Hypothalamus (tissue), 51 donors: ENCODE measurements at regions not wholly inside any gene's neighbourhood (a gene's known extent, or its start where the extent isn't known, plus 50 kb on each side); places are given as distances from the start of the nearest gene placed in this dataset.
"Not testable (repeated sequence)": the region's sequence is repeated elsewhere in the genome, so short reads cannot be mapped to it uniquely, and the experiment has no call there.

Experiments
- DNase-seq, 51 donors: peaks; one replicate each; lab custom pipeline; 2025; lab: John Stamatoyannopoulos, UW

DNA sequence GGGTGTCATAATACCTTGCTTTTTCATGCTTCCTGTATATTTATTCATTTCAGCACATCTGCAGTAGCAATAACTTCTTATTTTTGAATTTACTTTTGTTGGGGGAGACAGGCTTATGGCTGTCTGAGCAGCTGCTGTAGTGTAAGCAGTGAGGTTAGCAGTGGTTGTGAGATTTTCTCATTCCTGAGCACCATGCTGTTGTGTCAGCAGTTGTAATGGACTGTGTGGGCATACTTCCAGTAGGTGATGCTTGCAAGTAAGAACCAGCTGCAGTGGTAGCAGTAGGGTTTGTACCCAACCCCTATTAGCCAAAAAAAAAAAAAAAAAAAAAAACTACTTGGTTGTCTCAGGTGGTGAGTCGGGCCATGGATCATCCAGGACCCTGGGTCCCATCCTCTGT lies 311.6 kb downstream of the NUF2 start:
- DNase-seq: no peak

DNA sequence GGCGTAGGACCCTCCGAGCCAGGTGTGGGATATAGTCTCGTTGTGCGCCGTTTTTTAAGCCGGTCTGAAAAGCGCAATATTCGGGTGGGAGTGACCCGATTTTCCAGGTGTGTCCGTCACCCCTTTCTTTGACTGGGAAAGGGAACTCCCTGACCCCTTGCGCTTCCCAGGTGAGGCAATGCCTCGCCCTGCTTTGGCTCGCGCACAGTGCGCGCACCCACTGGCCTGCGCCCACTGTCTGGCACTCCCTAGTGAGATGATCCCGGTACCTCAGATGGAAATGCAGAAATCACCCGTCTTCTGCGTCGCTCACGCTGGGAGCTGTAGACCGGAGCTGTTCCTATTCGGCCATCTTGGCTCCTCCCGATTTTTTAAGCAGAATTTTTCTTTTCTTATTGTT lies 323.9 kb downstream of the NUF2 start:
- DNase-seq: not testable (repeated sequence)

- DNase-seq: no peak
These were observed 328.9 kb downstream of the NUF2 start for GRCh38 chr1:163650624-163651023.

- no peak for DNase-seq
These were observed 330.7 kb downstream of the NUF2 start for GRCh38 chr1:163652441-163652840.

- DNase-seq: no peak
These were observed 333.8 kb downstream of the NUF2 start for GRCh38 chr1:163655565-163655964.

DNA sequence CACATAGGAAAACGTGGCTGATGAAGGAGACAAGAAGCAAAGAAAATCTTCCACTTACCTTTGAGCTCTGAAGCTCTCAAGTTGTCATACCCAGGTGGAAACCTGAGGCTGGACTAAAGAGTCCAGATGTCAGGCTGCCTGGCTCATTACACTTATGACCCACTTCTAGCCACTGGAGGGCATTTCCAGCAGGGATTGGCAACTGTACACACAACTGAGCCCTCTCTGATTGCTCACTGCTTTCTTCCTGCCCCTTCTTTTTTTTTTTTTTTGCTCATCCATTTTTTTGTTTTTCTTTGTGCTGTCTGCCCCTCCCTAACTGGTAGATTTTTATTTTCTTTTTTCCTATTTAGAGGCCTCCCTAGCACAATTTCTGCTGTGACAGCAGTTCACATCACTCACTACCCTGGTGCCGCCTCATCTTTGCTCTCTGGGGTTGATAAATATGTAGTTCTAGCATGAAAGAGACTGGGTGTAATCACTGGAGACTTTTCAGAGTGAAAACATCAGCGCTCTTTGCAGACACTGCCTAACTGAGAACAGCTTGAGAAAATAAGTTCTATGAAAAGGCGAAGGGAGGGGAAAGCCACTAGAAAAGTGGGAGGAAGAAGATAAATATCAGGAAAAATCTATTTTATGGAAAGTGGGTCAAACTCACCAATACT lies 334.5 kb downstream of the NUF2 start:
- DNase-seq: no peak

DNA sequence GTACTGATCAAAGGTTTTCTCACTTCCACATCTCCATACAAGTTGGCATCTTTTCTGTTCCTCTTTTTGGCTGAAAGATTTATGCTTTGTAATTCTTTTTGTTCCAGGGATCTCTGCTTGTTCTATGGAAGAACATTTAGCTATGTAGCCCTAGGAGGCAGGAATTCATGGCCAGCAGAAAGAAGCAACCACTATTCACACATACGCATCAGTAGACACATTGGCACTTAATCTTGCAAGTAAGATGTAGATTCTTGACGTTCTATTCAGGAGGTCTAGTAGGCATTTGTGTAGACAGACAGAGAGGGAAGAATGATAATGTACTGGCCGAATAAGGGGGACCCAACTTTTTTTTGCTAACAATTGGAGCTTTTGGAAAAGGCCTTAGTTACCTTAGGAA lies 336.0 kb downstream of the NUF2 start:
- no peak for DNase-seq

DNA sequence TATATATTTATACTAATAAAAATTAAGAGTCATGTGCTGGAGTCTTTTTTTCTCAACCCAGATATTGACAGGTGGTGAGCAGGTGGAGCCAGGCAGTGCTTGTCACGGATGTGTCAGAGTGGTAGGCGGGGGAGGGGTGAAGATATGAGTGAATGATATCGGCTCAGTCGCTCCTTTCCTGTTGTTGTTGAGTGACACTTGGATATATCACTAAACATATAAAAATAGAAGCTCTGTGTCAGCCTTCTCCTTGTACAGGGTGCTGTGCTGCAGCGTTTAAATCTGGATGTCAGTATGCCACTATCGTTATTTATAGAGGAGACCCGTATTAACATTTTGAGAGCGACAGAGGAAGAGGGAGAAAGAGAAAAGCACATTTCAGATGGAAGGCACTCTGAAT lies 339.6 kb downstream of the NUF2 start:
- peak in 1 of 51 donors; percentile 4 for DNase-seq

DNA sequence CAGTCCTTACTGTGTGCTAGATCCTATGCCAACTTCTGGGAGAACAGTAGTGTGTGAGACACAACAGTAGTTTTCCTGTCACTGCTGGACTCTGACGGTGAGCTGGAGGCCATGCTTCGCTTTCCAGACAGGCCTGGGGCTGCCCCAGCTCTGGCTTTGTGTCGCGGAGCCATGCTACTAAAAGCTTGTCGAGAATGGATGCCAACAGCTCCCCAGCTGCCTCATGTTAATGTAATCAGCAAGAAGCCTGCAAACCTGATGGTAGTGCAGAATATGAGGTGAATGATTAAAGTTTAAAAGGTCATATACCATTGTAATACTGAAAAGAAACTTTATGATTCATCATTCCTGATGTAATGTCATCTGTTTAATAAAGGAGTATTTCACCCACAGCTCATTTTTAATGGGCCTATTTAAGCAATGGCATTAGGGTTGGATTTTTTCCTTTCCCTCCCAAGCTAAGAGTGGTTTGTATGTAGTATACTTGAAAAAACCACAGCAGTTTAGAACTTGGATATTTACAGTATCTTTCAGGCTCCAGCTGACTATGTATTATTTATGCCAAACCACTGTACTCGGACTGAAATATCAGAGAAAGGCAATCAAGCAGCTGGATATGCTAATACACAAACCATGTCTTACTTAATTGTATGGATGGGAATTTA lies 343.0 kb downstream of the NUF2 start:
- no peak for DNase-seq

- no peak for DNase-seq
These were observed 346.7 kb downstream of the NUF2 start for GRCh38 chr1:163668472-163668871.

DNA sequence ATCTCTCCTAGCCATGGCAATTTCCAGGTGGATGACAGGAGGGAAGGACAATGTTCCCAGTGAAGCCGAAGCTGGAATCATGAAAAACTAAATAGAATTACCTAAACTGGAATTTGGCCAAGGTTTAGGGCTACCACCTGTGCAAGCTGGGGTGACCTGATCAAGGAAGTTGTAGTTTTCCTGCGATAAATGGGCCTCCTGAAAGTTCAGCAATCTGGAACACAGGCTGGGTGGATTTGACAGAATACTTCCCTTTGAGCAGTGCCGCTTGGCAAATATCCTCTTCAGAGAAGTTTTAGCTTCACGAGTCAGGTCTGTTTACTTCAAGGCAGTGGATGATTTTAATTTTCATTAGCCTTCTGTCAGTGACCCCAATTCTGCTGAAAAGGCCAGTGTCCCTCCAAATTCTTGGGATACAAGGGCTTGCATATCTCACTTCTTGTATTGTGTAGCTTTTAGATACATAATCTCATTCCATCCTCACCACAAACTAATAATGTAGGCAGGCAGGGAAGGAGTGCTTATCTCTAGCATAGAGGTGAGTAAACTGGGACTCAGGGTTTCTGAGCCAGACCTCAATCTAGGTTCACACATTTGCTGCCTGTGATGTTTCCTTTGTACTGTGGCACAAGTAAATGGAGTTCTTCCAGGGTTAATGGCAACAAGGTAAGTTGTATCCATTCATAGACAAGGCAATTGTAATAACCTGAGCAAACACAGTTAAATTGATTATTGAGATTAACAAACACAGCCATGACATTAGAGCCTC lies 349.4 kb downstream of the NUF2 start:
- DNase-seq: no peak

DNA sequence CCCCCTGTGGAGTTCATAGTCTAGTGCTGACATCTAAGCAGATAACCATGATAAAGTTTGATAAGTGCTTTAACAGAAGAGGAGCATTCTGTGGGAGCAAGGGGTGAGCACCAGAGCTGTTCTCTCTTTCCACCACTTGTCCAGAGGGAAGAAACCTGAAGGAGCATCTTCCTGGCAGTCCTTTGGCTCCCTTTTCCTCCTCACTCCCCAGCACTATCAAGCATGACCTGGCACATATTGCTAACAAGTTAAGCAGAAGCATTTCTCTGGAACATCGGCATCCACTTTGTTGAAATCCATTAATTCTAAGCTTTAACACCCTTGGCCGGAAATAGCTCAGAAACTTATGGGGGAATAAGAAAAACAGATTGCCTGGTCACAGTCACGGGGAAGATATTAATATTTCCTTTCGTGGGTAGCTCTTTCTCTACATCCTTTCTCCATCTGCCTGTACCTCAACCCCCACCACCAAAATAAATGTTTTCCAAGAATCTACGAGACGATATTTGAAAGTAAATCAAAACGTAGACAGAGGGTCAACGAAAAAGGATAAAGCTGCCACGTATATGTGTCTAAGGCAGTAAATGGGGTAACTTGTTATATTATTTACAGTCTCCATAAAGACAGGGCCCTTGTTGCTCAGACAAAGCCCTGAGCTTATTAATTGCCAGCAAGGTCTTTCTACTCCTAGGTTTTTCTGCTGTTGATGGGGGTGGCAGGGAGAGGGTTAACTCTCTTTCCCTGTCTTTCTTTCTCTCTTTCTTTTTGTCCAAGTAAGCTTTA lies 351.4 kb downstream of the NUF2 start:
- DNase-seq: no peak

DNA sequence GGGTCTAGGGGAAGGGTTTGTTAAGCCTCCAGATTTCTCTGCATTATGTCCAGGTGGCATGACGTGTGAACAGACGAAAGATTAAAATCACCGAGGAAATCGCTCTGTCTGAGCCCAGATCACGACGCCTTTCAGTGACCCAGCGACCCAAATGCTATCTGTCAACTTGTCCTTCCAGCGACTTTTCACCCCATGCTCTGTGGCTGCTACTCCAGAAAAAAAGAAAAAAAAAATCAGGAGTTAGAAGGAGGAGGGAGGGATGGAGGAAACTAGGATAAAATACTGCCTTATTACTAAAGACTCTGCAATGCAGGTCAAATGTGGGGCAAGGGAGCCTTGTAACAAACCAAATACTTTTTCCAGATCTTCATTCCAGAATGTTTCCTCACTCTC lies 352.0 kb downstream of the NUF2 start:
- DNase-seq: no peak

GRCh38 chr1:163674236-163674635 lies 352.5 kb downstream of the NUF2 start:
- DNase-seq: no peak

- DNase-seq: no peak
These were observed 363.0 kb downstream of the NUF2 start for GRCh38 chr1:163684785-163685184.

DNA sequence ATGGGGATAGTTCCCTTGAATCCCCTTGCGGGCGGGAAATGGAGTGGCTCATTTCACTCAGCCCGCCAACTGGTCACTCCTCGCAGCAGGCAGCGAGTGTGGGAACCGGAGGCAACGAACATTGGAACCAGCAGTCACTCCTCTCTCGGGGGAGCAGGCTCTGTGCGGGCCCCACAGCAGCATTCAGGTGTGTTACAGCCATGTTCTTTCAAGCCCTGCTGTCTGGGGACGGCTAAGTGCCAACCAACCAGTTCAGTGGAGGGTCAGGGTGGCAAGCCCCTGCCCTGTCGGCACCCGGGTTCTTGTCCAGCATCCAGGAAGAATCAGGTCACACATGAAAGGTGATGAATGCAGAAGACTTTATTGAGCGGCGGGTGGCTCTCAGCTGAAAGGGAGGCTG lies 370.5 kb downstream of the NUF2 start:
- no peak for DNase-seq

DNA sequence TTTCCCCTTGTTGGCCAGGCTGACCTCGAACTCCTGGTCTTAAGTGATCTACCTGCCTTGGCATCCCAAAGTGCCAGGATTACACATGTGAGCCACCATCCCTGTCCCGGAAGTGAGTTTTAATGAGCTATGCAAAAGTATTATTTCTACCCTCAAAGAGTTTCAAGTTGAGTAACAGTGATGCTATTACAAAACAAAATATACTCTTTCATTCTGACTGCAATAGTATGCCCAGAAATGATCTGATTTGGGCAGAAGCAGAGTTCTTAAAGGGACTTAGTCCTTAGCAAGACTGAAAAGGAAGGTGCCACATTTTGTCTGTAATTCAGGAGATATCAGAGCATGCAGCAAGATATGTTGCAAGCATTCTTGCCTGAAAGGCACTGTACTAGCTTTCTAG lies 375.4 kb downstream of the NUF2 start:
- no peak for DNase-seq

- no peak for DNase-seq
These were observed 380.1 kb downstream of the NUF2 start for GRCh38 chr1:163701783-163702374.

- DNase-seq: no peak
These were observed 382.0 kb downstream of the NUF2 start for GRCh38 chr1:163703794-163704193.

- no peak for DNase-seq
These were observed 385.2 kb downstream of the NUF2 start for GRCh38 chr1:163706915-163707314.

GRCh38 chr1:163709636-163710035 lies 387.9 kb downstream of the NUF2 start:
- no peak for DNase-seq
